ENCODE measurements at regions not wholly inside any gene's neighbourhood (a gene's known extent, or its start where the extent isn't known, plus 50 kb on each side); places are given as distances from the start of the nearest gene placed in this dataset.

DNA sequence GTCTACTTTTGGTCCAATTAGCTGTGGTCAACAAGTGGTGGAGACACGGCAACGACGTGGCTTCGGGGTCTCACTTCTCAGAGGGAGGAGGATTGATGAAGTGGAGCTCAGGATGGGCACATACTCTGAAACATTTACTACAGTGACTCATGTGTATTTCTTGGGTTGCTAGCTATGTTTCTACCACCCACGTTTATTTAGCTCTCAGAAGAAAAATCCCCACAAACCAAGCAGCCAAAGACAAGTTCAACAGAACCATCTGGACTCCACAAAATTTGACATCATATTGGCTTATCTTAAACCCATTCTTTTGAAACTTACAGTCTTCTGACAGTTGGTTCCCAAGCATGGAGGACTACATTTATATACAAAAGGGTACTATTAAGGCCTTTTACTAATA lies 158.0 kb downstream of the CBLL2 start:
- Mint-ChIP-seq H3K27ac (no peak overlapping the region), H3K4me1 (peaks cover 5% of the 10 kb centered on the region), H3K27me3 (ENCODE audit: low read depth) (0 out of 2 replicates have a peak, but pooled peaks cover 3% of the 10 kb centered on the region), H3K4me3 (no peak overlapping the region), H3K9me3 (peaks cover 16% of the 10 kb centered on the region), H3K36me3 (no peaks in the 10 kb centered on the region)
- ATAC-seq: no peak
- CTCF ChIA-PET: interaction anchor here (0.8 kb wide), 1 partner anchor 295 kb away, joined by 5 read pairs; no protein-coding TSS in a partner anchor
- no peak for DNase-seq (ENCODE audit: low spot score)
- POLR2A ChIA-PET: no interaction called here
- TF ChIP-seq FOXJ3 (CRISPR knock-in tag; IDR thresholded peaks at IDR 0.05; ENCODE audit: borderline replicate concordance) (no peak), ELF4 (CRISPR knock-in tag; IDR thresholded peaks at IDR 0.05; ENCODE audit: low read depth) (no peak), NR3C1 (CRISPR knock-in tag; conservative IDR thresholded peaks at IDR 0.05; ENCODE audit: low read depth) (no peak), EMX1 (CRISPR knock-in tag; IDR thresholded peaks at IDR 0.05) (no peak), SOX15 (CRISPR knock-in tag; IDR thresholded peaks at IDR 0.05) (no peak), TP53 (CRISPR knock-in tag; IDR thresholded peaks at IDR 0.05) (no peak)
- TF ChIP-seq, protein P1, sequence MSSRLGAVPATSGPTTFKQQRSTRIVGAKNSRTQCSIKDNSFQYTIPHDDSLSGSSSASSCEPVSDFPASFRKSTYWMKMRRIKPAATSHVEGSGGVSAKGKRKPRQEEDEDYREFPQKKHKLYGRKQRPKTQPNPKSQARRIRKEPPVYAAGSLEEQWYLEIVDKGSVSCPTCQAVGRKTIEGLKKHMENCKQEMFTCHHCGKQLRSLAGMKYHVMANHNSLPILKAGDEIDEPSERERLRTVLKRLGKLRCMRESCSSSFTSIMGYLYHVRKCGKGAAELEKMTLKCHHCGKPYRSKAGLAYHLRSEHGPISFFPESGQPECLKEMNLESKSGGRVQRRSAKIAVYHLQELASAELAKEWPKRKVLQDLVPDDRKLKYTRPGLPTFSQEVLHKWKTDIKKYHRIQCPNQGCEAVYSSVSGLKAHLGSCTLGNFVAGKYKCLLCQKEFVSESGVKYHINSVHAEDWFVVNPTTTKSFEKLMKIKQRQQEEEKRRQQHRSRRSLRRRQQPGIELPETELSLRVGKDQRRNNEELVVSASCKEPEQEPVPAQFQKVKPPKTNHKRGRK (CRISPR knock-in tag; IDR thresholded peaks at IDR 0.05; ENCODE audit: borderline replicate concordance): no peak
- TF ChIP-seq, protein P2, sequence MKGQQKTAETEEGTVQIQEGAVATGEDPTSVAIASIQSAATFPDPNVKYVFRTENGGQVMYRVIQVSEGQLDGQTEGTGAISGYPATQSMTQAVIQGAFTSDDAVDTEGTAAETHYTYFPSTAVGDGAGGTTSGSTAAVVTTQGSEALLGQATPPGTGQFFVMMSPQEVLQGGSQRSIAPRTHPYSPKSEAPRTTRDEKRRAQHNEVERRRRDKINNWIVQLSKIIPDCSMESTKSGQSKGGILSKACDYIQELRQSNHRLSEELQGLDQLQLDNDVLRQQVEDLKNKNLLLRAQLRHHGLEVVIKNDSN (CRISPR knock-in tag; IDR thresholded peaks at IDR 0.05): no peak

DNA sequence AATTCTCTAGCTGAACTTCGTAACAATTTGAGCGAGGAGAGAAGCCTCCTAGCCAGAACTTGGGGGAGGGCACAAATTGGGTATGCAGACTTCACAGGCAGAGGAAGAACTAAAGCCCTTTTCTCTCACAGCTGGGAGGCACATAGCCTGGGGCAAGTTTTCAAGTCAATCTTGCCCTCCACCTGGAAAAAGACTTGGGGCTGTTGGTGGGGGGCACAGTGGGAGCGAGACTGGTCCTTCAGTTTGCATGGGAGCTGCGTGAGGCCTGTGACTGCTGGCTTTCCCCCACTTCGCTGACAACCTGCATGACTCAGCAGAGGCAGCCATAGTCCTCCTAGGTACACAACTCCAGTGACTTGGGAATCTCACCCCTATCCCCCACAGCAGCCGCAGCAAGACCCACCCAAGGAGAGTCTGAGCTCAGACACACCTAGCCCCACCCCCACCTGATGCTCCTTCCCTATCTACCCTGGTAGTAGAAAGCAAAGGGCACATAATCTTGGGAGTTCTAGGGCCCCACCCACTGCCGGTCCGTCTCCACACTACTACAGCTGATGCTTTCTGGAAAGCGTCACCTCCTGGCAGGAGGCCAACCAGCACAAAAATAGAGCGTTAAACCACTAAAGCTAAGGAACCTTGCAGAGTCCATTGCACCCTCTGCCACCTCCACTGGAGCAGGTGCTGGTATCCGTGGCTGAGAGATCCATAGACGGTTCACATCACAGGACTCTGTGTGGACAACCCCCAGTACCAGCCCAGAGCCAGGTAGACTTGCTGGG lies 160.8 kb downstream of the CBLL2 start:
- Mint-ChIP-seq H3K4me3 (no peak overlapping the region), H3K9me3 (peaks cover 21% of the 10 kb centered on the region), H3K27me3 (ENCODE audit: low read depth) (peaks cover 3% of the 10 kb centered on the region; the same call in 1 of the 2 replicates), H3K27ac (no peak overlapping the region), H3K36me3 (no peaks in the 10 kb centered on the region), H3K4me1 (peaks cover 5% of the 10 kb centered on the region)
- CTCF ChIA-PET: no interaction called here
- TF ChIP-seq KAT7 (CRISPR knock-in tag; IDR thresholded peaks at IDR 0.05; ENCODE audit: borderline replicate concordance) (no peak), RELA (CRISPR knock-in tag; IDR thresholded peaks at IDR 0.05; ENCODE audit: borderline replicate concordance) (no peak), GABPB1 (CRISPR knock-in tag; IDR thresholded peaks at IDR 0.05) (no peak)
- TF ChIP-seq, protein P3, sequence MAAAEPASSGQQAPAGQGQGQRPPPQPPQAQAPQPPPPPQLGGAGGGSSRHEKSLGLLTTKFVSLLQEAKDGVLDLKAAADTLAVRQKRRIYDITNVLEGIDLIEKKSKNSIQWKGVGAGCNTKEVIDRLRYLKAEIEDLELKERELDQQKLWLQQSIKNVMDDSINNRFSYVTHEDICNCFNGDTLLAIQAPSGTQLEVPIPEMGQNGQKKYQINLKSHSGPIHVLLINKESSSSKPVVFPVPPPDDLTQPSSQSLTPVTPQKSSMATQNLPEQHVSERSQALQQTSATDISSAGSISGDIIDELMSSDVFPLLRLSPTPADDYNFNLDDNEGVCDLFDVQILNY (CRISPR knock-in tag; IDR thresholded peaks at IDR 0.05): no peak
- TF ChIP-seq, protein P4, sequence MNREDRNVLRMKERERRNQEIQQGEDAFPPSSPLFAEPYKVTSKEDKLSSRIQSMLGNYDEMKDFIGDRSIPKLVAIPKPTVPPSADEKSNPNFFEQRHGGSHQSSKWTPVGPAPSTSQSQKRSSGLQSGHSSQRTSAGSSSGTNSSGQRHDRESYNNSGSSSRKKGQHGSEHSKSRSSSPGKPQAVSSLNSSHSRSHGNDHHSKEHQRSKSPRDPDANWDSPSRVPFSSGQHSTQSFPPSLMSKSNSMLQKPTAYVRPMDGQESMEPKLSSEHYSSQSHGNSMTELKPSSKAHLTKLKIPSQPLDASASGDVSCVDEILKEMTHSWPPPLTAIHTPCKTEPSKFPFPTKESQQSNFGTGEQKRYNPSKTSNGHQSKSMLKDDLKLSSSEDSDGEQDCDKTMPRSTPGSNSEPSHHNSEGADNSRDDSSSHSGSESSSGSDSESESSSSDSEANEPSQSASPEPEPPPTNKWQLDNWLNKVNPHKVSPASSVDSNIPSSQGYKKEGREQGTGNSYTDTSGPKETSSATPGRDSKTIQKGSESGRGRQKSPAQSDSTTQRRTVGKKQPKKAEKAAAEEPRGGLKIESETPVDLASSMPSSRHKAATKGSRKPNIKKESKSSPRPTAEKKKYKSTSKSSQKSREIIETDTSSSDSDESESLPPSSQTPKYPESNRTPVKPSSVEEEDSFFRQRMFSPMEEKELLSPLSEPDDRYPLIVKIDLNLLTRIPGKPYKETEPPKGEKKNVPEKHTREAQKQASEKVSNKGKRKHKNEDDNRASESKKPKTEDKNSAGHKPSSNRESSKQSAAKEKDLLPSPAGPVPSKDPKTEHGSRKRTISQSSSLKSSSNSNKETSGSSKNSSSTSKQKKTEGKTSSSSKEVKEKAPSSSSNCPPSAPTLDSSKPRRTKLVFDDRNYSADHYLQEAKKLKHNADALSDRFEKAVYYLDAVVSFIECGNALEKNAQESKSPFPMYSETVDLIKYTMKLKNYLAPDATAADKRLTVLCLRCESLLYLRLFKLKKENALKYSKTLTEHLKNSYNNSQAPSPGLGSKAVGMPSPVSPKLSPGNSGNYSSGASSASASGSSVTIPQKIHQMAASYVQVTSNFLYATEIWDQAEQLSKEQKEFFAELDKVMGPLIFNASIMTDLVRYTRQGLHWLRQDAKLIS (CRISPR knock-in tag; IDR thresholded peaks at IDR 0.05; ENCODE audit: borderline replicate concordance): no peak
- DNase-seq (ENCODE audit: low spot score): peak; percentile 9
- POLR2A ChIA-PET: no interaction called here
- ATAC-seq: peak; percentile 26; the same call in 1 of the 2 replicates

DNA sequence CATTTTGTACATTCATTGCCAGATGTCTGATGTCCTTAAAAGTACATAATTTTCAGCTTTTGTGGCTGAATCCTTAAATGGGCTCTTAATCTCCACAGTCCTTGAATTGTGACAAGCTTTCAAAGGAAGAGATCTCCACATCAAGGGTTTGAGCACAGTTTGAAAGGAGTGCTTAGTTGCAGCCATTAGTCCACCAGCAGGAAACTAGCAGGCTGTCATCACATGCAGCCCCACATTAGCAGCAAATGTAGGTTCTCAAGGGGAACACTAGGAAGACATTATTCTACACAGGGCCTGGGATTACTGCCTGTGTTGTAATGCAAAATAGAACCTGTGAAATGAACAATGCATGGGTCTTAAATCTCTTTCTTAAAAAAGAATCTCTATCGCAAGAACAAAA lies 173.2 kb downstream of the CBLL2 start:
- Mint-ChIP-seq H3K9me3 (peaks cover 23% of the 10 kb centered on the region), H3K36me3 (peaks cover 6% of the 10 kb centered on the region; the same call in 1 of the 2 replicates), H3K4me1 (peaks cover 14% of the 10 kb centered on the region), H3K27ac (peak overlapping the region; percentile 65; the same call in 1 of the 2 replicates), H3K27me3 (ENCODE audit: low read depth) (peaks cover 23% of the 10 kb centered on the region), H3K4me3 (no peak overlapping the region)
- no peak for TF ChIP-seq ZNF121 (CRISPR knock-in tag; IDR thresholded peaks at IDR 0.05)
- no peak for TF ChIP-seq RELA (CRISPR knock-in tag; IDR thresholded peaks at IDR 0.05; ENCODE audit: borderline replicate concordance)
- TF ChIP-seq CREB1 (CRISPR knock-in tag; IDR thresholded peaks at IDR 0.05): no peak
- TF ChIP-seq KAT7 (CRISPR knock-in tag; IDR thresholded peaks at IDR 0.05; ENCODE audit: borderline replicate concordance): no peak
- TF ChIP-seq ELF4 (CRISPR knock-in tag; IDR thresholded peaks at IDR 0.05; ENCODE audit: low read depth): no peak
- TF ChIP-seq RORB (CRISPR knock-in tag; IDR thresholded peaks at IDR 0.05): no peak
- no peak for TF ChIP-seq MYBL2 (CRISPR knock-in tag; IDR thresholded peaks at IDR 0.05)
- no peak for TF ChIP-seq OVOL2 (CRISPR knock-in tag; IDR thresholded peaks at IDR 0.05; ENCODE audit: borderline replicate concordance)
- TF ChIP-seq JAZF1 (CRISPR knock-in tag; IDR thresholded peaks at IDR 0.05): no peak
- TF ChIP-seq GTF2I (CRISPR knock-in tag; conservative IDR thresholded peaks at IDR 0.05): no peak
- TF ChIP-seq, protein P3 (CRISPR knock-in tag; IDR thresholded peaks at IDR 0.05): no peak
- TF ChIP-seq JUN (CRISPR knock-in tag; IDR thresholded peaks at IDR 0.05): no peak
- TF ChIP-seq, protein P5, sequence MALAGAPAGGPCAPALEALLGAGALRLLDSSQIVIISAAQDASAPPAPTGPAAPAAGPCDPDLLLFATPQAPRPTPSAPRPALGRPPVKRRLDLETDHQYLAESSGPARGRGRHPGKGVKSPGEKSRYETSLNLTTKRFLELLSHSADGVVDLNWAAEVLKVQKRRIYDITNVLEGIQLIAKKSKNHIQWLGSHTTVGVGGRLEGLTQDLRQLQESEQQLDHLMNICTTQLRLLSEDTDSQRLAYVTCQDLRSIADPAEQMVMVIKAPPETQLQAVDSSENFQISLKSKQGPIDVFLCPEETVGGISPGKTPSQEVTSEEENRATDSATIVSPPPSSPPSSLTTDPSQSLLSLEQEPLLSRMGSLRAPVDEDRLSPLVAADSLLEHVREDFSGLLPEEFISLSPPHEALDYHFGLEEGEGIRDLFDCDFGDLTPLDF (CRISPR knock-in tag; IDR thresholded peaks at IDR 0.05): no peak
- ATAC-seq (peak; percentile 87), DNase-seq (ENCODE audit: low spot score) (no peak)
- POLR2A ChIA-PET: no interaction called here
- CTCF ChIA-PET: no interaction called here

All from WTC11 (cell line).